ENCODE measurements at regions not wholly inside any gene's neighbourhood (a gene's known extent, or its start where the extent isn't known, plus 50 kb on each side); places are given as distances from the start of the nearest gene placed in this dataset.

GRCh38 chr12:127295630-127296029, 971.3 kb upstream of the TMEM132C start:
- DNase-seq (ENCODE audit: low read depth in 2 of 3, low spot score in 2 of 3): no peak

GRCh38 chr12:127296591-127296990, 970.4 kb upstream of the TMEM132C start:
- no peak for DNase-seq (ENCODE audit: low read depth in 2 of 3, low spot score in 2 of 3)

GRCh38 chr12:127297327-127297726, 969.6 kb upstream of the TMEM132C start:
- no peak for DNase-seq (ENCODE audit: low read depth in 2 of 3, low spot score in 2 of 3)

GRCh38 chr12:127300075-127300474, 966.9 kb upstream of the TMEM132C start:
- DNase-seq (ENCODE audit: low read depth in 2 of 3, low spot score in 2 of 3): no peak

GRCh38 chr12:127300753-127301152, 966.2 kb upstream of the TMEM132C start:
- no peak for DNase-seq (ENCODE audit: low read depth in 2 of 3, low spot score in 2 of 3)

GRCh38 chr12:127301876-127302275, 965.1 kb upstream of the TMEM132C start:
- no peak for DNase-seq (ENCODE audit: low read depth in 2 of 3, low spot score in 2 of 3)

GRCh38 chr12:127304751-127305725, 961.9 kb upstream of the TMEM132C start:
- no peak for DNase-seq (ENCODE audit: low read depth in 2 of 3, low spot score in 2 of 3)

DNA sequence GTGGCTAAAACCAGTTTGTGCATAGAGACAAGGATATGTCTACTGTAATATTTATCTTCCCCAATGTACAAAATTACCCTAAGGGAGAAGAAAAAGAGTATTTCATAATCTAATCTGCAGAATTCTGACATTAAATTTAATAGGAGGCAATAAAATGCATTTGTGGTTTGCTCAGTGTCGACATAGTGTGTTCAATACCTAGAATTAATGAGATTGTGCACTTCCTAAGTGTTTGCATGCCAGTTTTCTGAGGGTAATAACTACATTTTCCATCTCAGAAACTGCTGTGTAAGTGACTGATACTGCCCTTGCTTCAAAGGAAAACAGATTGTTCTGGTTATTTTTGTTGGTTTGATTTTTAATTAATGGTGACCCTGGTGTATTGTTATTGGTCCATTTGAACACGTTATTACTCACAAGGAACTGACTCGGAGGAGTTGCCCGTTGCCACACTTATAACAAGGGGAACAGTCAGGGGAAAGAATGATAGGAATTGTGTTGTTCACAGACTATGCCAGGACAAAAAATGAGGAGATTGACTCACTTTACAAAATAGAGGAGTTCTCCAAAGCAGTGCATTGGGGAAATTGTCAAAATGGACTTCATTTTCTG, 960.3 kb upstream of the TMEM132C start:
- no peak for DNase-seq (ENCODE audit: low read depth in 2 of 3, low spot score in 2 of 3)

- no peak for DNase-seq (ENCODE audit: low read depth in 2 of 3, low spot score in 2 of 3)
Observed at GRCh38 chr12:127307528-127307927, 959.4 kb upstream of the TMEM132C start.

DNA sequence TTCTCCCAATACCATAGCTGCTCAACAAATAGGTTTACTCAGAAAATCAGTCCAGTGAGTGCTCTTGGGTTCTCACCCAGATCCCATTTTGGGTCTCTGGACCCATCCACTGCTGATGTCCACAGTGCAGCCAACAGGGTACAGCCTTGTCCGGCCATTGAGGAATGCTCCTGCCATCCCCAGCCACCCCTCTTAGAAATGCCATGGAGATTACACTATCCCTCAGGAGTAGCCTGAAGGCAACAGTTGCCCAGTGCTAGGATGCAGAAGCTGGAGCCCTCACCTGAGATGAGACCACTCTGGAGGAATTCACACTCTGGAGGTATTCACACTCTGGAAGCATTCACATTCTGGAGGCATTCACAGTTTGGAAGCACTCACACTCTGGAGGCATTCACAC, 958.8 kb upstream of the TMEM132C start:
- no peak for DNase-seq (ENCODE audit: low read depth in 2 of 3, low spot score in 2 of 3)

- DNase-seq (ENCODE audit: low read depth in 2 of 3, low spot score in 2 of 3): no peak
Observed at GRCh38 chr12:127310548-127310947, 956.4 kb upstream of the TMEM132C start.

DNA sequence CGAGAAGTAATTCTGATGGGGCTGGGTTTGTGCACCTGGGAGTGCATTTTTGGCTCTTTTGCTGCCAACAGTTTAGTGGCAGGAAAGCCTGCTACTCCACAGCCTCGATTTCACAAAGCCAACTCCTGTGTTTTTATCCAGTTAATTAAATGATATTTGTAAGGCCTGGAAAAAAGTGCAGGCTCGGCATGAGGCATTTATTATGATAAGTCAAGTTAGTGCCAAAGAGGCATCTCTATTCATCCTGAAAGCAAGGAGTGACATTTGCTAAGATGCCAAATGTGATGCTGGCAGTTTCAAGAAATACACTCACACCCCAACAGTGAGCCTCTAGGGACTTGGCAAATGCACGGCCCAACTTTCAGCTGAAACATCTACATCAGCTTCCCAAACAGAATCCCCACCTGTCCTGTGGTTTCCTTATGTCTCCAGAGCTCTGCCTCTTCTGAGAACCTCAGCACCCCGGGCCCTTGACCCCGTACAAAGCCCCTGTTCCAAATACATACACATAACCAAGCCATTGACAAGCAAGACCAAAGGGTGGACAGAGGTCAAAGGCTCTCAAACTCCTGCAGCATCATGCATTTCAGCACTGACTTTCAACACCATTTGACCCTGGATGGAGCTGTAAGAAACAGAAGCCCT, 955.1 kb upstream of the TMEM132C start:
- no peak for DNase-seq (ENCODE audit: low read depth in 2 of 3, low spot score in 2 of 3)

DNA sequence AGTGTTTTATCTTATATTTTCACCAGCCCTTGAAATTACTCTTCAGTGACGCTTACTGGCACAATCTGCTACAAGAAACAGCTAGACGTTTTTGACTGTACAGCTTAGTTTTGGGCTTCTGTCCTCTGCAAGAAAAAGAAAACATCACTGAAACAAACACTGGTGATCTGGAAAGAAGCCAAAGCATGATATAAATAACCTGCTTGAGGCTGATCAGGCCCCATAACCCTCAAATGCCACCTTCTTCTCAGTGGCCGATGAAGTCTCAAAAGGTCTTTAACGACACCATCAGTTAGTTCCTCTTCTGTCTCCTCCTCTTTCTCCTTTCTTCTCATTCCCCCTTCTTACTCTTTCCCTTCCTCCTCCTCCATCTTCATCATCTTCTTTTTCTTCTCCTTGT, 942.3 kb upstream of the TMEM132C start:
- DNase-seq (ENCODE audit: low read depth in 2 of 3, low spot score in 2 of 3): no peak

- no peak for DNase-seq (ENCODE audit: low read depth in 2 of 3, low spot score in 2 of 3)
Observed at GRCh38 chr12:127327986-127328385, 939.0 kb upstream of the TMEM132C start.

GRCh38 chr12:127328867-127329266, 938.1 kb upstream of the TMEM132C start:
- DNase-seq (ENCODE audit: low read depth in 2 of 3, low spot score in 2 of 3): no peak

GRCh38 chr12:127334365-127334764, 932.6 kb upstream of the TMEM132C start:
- no peak for DNase-seq (ENCODE audit: low read depth in 2 of 3, low spot score in 2 of 3)

DNA sequence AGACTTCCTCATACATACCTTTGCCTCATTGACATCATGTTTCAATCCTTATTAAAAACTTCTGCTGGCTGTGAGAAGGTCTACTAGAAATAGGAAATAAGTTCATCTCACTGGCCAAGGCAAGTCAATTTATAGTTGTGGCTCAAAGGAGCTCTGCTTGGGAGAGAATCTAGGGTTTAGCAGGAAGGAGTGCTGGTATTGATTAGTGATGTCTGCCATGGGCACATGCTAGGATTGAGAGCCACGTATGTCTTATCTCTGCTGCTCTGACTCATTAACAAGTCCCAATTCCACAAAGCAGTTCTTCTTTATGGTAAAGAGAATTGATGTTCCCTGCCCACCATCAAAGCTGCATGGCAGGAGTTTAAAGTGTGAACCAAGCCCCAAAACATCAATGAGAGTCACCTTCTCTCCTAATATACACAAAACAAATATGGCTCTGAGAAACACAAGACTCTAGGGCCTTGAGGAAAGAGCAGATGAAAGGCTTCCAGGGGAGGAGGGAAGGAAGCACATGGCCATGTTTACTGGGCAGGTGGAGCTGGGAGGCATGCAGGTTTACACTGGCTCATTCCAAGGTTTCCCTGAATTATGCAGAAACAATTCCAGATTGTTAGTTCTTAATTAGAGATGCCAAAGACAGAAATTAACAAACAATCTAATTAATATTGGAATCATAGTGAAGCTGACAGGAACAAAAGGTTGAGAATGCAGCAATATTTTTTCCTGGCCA, 931.9 kb upstream of the TMEM132C start:
- DNase-seq (ENCODE audit: low read depth in 2 of 3, low spot score in 2 of 3): no peak

DNA sequence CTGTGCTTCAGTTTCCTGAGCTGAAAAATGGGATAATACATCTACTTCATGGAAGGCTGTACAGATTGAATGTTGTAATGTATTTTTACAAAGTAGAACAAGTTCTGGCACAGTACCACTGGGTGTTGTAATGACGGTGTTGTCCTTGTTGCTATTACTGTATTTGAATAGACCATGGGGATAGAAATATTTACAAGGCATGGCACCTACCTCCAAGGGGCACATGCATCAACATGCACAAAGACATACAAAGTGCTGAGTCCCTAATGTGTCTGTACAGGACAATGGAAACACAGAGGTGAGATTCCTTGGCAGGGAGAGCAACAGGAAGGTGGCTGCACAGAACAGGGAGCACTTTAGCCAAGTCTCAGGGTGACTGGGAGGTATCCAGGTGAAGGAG, 930.6 kb upstream of the TMEM132C start:
- DNase-seq (ENCODE audit: low read depth in 2 of 3, low spot score in 2 of 3): no peak

DNA sequence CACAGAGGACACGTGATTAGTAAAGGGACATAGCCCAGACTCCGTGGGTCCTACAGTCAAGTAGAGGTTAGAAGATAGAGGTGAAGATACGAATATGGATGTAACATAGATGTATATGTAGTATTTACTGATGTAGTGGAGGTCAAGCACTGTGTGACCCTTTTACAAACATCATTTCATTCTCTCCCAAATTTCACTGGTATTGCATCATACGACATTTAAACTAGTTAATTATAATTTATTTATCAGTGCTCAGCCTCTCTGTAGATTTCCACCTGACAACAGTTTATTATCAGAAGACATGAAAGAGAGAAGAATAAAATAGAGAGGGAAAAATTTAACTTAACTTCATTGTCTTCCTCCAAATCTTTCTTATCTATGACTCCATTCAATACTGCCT, 927.9 kb upstream of the TMEM132C start:
- DNase-seq (ENCODE audit: low read depth in 2 of 3, low spot score in 2 of 3): no peak

- no peak for DNase-seq (ENCODE audit: low read depth in 2 of 3, low spot score in 2 of 3)
Observed at GRCh38 chr12:127340381-127340780, 926.6 kb upstream of the TMEM132C start.

GRCh38 chr12:127342861-127343260, 924.1 kb upstream of the TMEM132C start:
- DNase-seq (ENCODE audit: low read depth in 2 of 3, low spot score in 2 of 3): no peak

Data from activated CD8-positive, alpha-beta memory T cell treated with anti-CD3 and anti-CD28 coated beads for 48 hours (primary cell).